CD14-positive monocyte (primary cell): ENCODE measurements at regions not wholly inside any gene's neighbourhood (a gene's known extent, or its start where the extent isn't known, plus 50 kb on each side); places are given as distances from the start of the nearest gene placed in this dataset.
"Not testable (repeated sequence)": the region's sequence is repeated elsewhere in the genome, so short reads cannot be mapped to it uniquely, and the experiment has no call there.

ENCODE experiments used
- DNase-seq, 3 donors: peaks; one replicate each; pipeline ENCODE4 v3.0.0-alpha.2; 2011 to 2022
- H2AFZ ChIP-seq: 2 replicates; pipeline ENCODE4 v1.6.0; 2012; ENCODE audit warnings: mild to moderate bottlenecking, low read depth, low read length, inconsistent platforms; ENCODE audit not compliant: insufficient read depth, poor library complexity, severe bottlenecking
- H3K27ac ChIP-seq, 2 donors: 1 replicate in 1 of 2; 2 replicates in 1 of 2; pipeline ENCODE4 v1.5.1; 2012 to 2013; ENCODE audit warnings: low read length in 2 of 2, control low read depth in 1 of 2, inconsistent platforms in 1 of 2, low read depth in 1 of 2, mild to moderate bottlenecking in 1 of 2
- H3K27me3 ChIP-seq, 2 donors: one replicate each; pipeline versions ENCODE4 v1.6.0 to v1.6.1; 2011 to 2013; ENCODE audit warnings: low read length in 2 of 2; ENCODE audit not compliant: control insufficient read depth in 2 of 2, insufficient read depth in 2 of 2
- H3K36me3 ChIP-seq, 2 donors: replicated peaks in 1 of 2; 1 replicate in 1 of 2; 2 replicates in 1 of 2; pipeline versions ENCODE4 v1.5.1 to v1.6.1; 2012 to 2013; ENCODE audit warnings: low read length in 2 of 2, control low read depth in 1 of 2, inconsistent platforms in 1 of 2, mild to moderate bottlenecking in 1 of 2; ENCODE audit not compliant: insufficient read depth in 2 of 2, control insufficient read depth in 1 of 2
- H3K4me1 ChIP-seq, 2 donors: 1 replicate in 1 of 2; 2 replicates in 1 of 2; pipeline versions ENCODE4 v1.5.1 to v1.6.1; 2012 to 2013; ENCODE audit warnings: low read length in 2 of 2, control low read depth in 1 of 2, inconsistent platforms in 1 of 2, mild to moderate bottlenecking in 1 of 2, moderate library complexity in 1 of 2; ENCODE audit not compliant: insufficient read depth in 2 of 2, control insufficient read depth in 1 of 2
- H3K4me2 ChIP-seq: replicated peaks from 2 replicates; pipeline ENCODE3; 2012; ENCODE audit warnings: low read length, moderate library complexity, mild to moderate bottlenecking; ENCODE audit not compliant: poor library complexity, severe bottlenecking; ENCODE audit errors: extremely low read depth
- H3K4me3 ChIP-seq, 3 experiments: fragments of 200-600 bp in 1 of 3; sonication (generic) in 1 of 3; replicated peaks in 1 of 3; 1 replicate in 2 of 3; 2 replicates in 1 of 3; pipeline ENCODE4 v1.5.1; 2011 to 2013; ENCODE audit warnings: low read length in 3 of 3, mild to moderate bottlenecking in 3 of 3, control low read depth in 2 of 3, low read depth in 2 of 3, inconsistent platforms in 1 of 3, moderate library complexity in 1 of 3
- H3K79me2 ChIP-seq: 2 replicates; pipeline ENCODE4 v1.6.0; 2012; ENCODE audit warnings: mild to moderate bottlenecking, control low read depth, inconsistent platforms, low read length, moderate library complexity; ENCODE audit not compliant: insufficient read depth
- H3K9ac ChIP-seq: 2 replicates; pipeline ENCODE4 v1.6.0; 2017; ENCODE audit warnings: low read length, mild to moderate bottlenecking; ENCODE audit not compliant: insufficient read depth, poor library complexity, severe bottlenecking
- H3K9me3 ChIP-seq, 2 donors: replicated peaks in 1 of 2; 1 replicate in 1 of 2; 2 replicates in 1 of 2; pipeline versions ENCODE4 v1.5.1 to v1.6.1; 2012 to 2013; ENCODE audit warnings: low read length in 2 of 2, control low read depth in 1 of 2; ENCODE audit not compliant: control insufficient read depth in 1 of 2, insufficient read depth in 1 of 2
- H4K20me1 ChIP-seq: 2 replicates; pipeline ENCODE4 v1.6.0; 2012; ENCODE audit warnings: mild to moderate bottlenecking, low read length, control low read depth, moderate library complexity; ENCODE audit not compliant: insufficient read depth
- H3K27ac Mint-ChIP-seq, 7 donors: one replicate each; pipeline ENCODE4 v1.8.0; 2020; ENCODE audit warnings: mild to moderate bottlenecking in 7 of 7, mixed read lengths in 7 of 7, moderate library complexity in 6 of 7, inconsistent platforms in 2 of 7
- H3K27me3 Mint-ChIP-seq, 3 donors: one replicate each; pipeline ENCODE4 v1.8.0; 2021 to 2022; ENCODE audit warnings: low read depth in 3 of 3, mild to moderate bottlenecking in 3 of 3, mixed read lengths in 3 of 3, moderate library complexity in 3 of 3, inconsistent platforms in 1 of 3
- H3K36me3 Mint-ChIP-seq, 2 donors: one replicate each; pipeline ENCODE4 v1.8.0; 2020; ENCODE audit warnings: mixed read lengths in 2 of 2, inconsistent platforms in 1 of 2, mild to moderate bottlenecking in 1 of 2
- H3K4me1 Mint-ChIP-seq: one replicate; pipeline ENCODE4 v1.8.0; 2020; ENCODE audit warnings: mild to moderate bottlenecking, mixed read lengths
- H3K4me3 Mint-ChIP-seq, 2 donors: one replicate each; pipeline ENCODE4 v1.8.0; 2020; ENCODE audit warnings: mild to moderate bottlenecking in 2 of 2, mixed read lengths in 2 of 2, moderate library complexity in 1 of 2
- H3K9me3 Mint-ChIP-seq, 7 donors: one replicate each; pipeline ENCODE4 v1.8.0; 2020 to 2022; ENCODE audit warnings: mixed read lengths in 7 of 7, mild to moderate bottlenecking in 6 of 7, moderate library complexity in 6 of 7, inconsistent platforms in 2 of 7
- CTCF ChIP-seq: fragments of 200-600 bp; IDR thresholded peaks from one replicate; pipeline ENCODE4 v1.8.0; 2022; ENCODE audit warnings: antibody characterized with exemption, mild to moderate bottlenecking
- WGBS: methylation state at CpG from one replicate; pipeline ENCODE4 v1.1.5; 2013; ENCODE audit warnings: missing lambda C conversion rate; ENCODE audit not compliant: insufficient coverage; 5-methylcytosine and 5-hydroxymethylcytosine counted together
- intact Hi-C, 2 donors: fragments of 100-400 bp; cut with micrococcal nuclease; formaldehyde crosslinking; loops; one replicate each; pipeline versions ENCODE4 v1.15.0 to v1.15.1; 2023

GRCh38 chr16:35102780-35103403 lies 1643.5 kb downstream of the TP53TG3F start:
- Mint-ChIP-seq H3K4me1 (no peaks in the 10 kb centered on the region), H3K9me3 (peaks cover 4 to 19% (median 10%) of the 10 kb centered on the region in 7 donors), H3K27me3 (no peaks in the 10 kb centered on the region), H3K4me3 (no peak overlapping the region), H3K27ac (no peak overlapping the region), H3K36me3 (no peaks in the 10 kb centered on the region)
- H3K4me1 ChIP-seq = no peaks in the 10 kb centered on the region
- H3K79me2 ChIP-seq = no peaks in the 10 kb centered on the region
- no peak overlapping the region for H3K4me3 ChIP-seq
- no peaks in the 10 kb centered on the region for H3K27me3 ChIP-seq
- H3K36me3 ChIP-seq = no peaks in the 10 kb centered on the region
- H3K9me3 ChIP-seq = peaks cover 25 to 27% of the 10 kb centered on the region in 2 donors
- H4K20me1 ChIP-seq = no peaks in the 10 kb centered on the region
- WGBS = 26% methylated on average over 4 of the region's 6 CpGs
- no peak overlapping the region for H3K27ac ChIP-seq
- no peak overlapping the region for H3K4me2 ChIP-seq
- no peak for DNase-seq
- no peak overlapping the region for H2AFZ ChIP-seq
- no peak for TF ChIP-seq CTCF
- H3K9ac ChIP-seq = no peak overlapping the region
- intact Hi-C loops = no loop called here

GRCh38 chr16:35111772-35112171 lies 1652.4 kb downstream of the TP53TG3F start:
- H3K4me1 ChIP-seq, H3K27me3 Mint-ChIP-seq, H3K4me3 Mint-ChIP-seq, H3K36me3 Mint-ChIP-seq, intact Hi-C loops, H3K27ac ChIP-seq, H4K20me1 ChIP-seq, H3K9ac ChIP-seq, H2AFZ ChIP-seq, H3K4me1 Mint-ChIP-seq, H3K36me3 ChIP-seq, H3K27ac Mint-ChIP-seq, H3K4me2 ChIP-seq, H3K79me2 ChIP-seq, H3K27me3 ChIP-seq, H3K4me3 ChIP-seq, DNase-seq: not testable (repeated sequence)
- 100% methylated on average over 1 of the region's 4 CpGs for WGBS
- peaks cover 16 to 25% of the 10 kb centered on the region in 2 donors for H3K9me3 ChIP-seq
- peaks cover 0 to 30% (median 8%) of the 10 kb centered on the region in 7 donors for H3K9me3 Mint-ChIP-seq
